Chondrocyte (in vitro differentiated cells): ENCODE measurements at regions not wholly inside any gene's neighbourhood (a gene's known extent, or its start where the extent isn't known, plus 50 kb on each side); places are given as distances from the start of the nearest gene placed in this dataset.

Experiments
- DNase-seq: peaks from one replicate; pipeline ENCODE4 v3.0.0; 2021; ENCODE audit warnings: mixed read lengths, low spot score
- H3K27ac Mint-ChIP-seq: one replicate; pipeline ENCODE4 v1.8.0; 2021; ENCODE audit warnings: mild to moderate bottlenecking, moderate library complexity, mixed read lengths; ENCODE audit not compliant: unreplicated experiment
- H3K27me3 Mint-ChIP-seq: 2 replicates; pipeline ENCODE4 v1.8.0; 2021; ENCODE audit warnings: low read depth, mixed read lengths
- H3K36me3 Mint-ChIP-seq: 2 replicates; pipeline ENCODE4 v1.8.0; 2021; ENCODE audit warnings: low read depth, mixed read lengths
- H3K4me1 Mint-ChIP-seq: 2 replicates; pipeline ENCODE4 v1.8.0; 2021; ENCODE audit warnings: low read depth, mild to moderate bottlenecking, mixed read lengths
- H3K4me3 Mint-ChIP-seq: one replicate; pipeline ENCODE4 v1.8.0; 2021; ENCODE audit warnings: mild to moderate bottlenecking, moderate library complexity, mixed read lengths; ENCODE audit not compliant: unreplicated experiment
- H3K9me3 Mint-ChIP-seq: 2 replicates; pipeline ENCODE4 v1.8.0; 2021; ENCODE audit warnings: low read depth, mixed read lengths
- TF ChIP-seq, protein P1 (sequence below): fragments of 200-600 bp; sonication (generic); IDR thresholded peaks from 2 replicates; pipeline ENCODE4 v1.5.0; 2021; ENCODE audit warnings: antibody characterized with exemption, mild to moderate bottlenecking, moderate library complexity

- no peak overlapping the region for H3K4me3 Mint-ChIP-seq
- H3K27ac Mint-ChIP-seq = no peak overlapping the region
- TF ChIP-seq, protein P1, sequence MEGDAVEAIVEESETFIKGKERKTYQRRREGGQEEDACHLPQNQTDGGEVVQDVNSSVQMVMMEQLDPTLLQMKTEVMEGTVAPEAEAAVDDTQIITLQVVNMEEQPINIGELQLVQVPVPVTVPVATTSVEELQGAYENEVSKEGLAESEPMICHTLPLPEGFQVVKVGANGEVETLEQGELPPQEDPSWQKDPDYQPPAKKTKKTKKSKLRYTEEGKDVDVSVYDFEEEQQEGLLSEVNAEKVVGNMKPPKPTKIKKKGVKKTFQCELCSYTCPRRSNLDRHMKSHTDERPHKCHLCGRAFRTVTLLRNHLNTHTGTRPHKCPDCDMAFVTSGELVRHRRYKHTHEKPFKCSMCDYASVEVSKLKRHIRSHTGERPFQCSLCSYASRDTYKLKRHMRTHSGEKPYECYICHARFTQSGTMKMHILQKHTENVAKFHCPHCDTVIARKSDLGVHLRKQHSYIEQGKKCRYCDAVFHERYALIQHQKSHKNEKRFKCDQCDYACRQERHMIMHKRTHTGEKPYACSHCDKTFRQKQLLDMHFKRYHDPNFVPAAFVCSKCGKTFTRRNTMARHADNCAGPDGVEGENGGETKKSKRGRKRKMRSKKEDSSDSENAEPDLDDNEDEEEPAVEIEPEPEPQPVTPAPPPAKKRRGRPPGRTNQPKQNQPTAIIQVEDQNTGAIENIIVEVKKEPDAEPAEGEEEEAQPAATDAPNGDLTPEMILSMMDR = no peak
- peaks cover 12% of the 10 kb centered on the region for H3K9me3 Mint-ChIP-seq
- no peaks in the 10 kb centered on the region for H3K27me3 Mint-ChIP-seq
- peaks cover 2% of the 10 kb centered on the region for H3K36me3 Mint-ChIP-seq
- no peak for DNase-seq
- H3K4me1 Mint-ChIP-seq = peaks cover 2% of the 10 kb centered on the region
These were observed 114.4 kb downstream of the AASDH start for GRCh38 chr4:56272927-56273326.

DNA sequence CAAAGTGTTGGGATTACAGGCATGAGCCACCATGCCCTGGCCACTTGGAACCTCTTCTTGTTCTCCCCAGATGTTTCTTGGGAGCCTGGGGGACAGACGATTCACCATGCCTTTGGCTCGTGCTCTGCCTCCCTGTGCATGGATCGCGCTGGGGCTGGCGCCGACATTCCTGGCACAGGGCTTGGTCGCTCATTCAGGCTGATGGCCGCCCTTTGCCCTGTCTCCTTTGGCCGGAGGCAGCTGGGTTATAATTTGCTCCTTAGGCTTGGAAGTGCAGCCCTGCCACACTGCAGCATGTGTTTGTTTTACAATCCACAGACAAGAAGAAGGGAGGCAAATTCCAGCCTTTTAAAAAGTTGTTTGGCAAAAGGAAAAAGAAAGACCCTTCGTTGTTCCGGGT is 115.3 kb downstream of the AASDH start:
- TF ChIP-seq, protein P1 = no peak
- H3K27ac Mint-ChIP-seq = no peak overlapping the region
- peaks cover 4% of the 10 kb centered on the region for H3K9me3 Mint-ChIP-seq
- no peak for DNase-seq
- H3K27me3 Mint-ChIP-seq = no peaks in the 10 kb centered on the region
- H3K4me3 Mint-ChIP-seq = no peak overlapping the region
- H3K4me1 Mint-ChIP-seq = peaks cover 2% of the 10 kb centered on the region
- H3K36me3 Mint-ChIP-seq = peaks cover 2% of the 10 kb centered on the region

DNA sequence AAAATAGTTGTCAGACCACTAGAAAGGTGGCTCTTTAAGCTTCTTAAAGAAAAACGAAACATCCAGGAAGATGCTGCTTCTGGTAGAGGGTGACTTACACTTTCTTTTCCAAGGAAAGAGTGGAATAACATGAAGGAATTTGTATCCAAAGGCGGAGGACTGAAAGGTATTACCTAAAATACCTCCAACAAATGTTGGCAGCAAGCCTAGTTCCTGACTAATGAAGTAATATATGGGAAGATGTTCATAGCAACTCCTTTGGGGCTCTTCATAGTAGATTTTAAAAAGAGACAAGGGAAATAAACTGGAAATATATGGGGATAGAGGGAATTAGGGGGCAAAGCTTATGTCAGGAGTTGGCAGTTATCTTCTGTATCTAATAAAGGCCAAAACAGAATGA is 116.2 kb downstream of the AASDH start:
- DNase-seq = no peak
- no peaks in the 10 kb centered on the region for H3K9me3 Mint-ChIP-seq
- TF ChIP-seq, protein P1 = no peak
- H3K4me1 Mint-ChIP-seq = peaks cover 2% of the 10 kb centered on the region
- H3K4me3 Mint-ChIP-seq = no peak overlapping the region
- no peaks in the 10 kb centered on the region for H3K27me3 Mint-ChIP-seq
- H3K36me3 Mint-ChIP-seq = no peaks in the 10 kb centered on the region
- no peak overlapping the region for H3K27ac Mint-ChIP-seq

GRCh38 chr4:56267558-56267957 is 119.7 kb downstream of the AASDH start:
- Mint-ChIP-seq H3K9me3 (peaks cover 8% of the 10 kb centered on the region), H3K4me1 (peaks cover 2% of the 10 kb centered on the region), H3K4me3 (no peak overlapping the region), H3K27me3 (no peaks in the 10 kb centered on the region), H3K27ac (no peak overlapping the region), H3K36me3 (peaks cover 2% of the 10 kb centered on the region)
- TF ChIP-seq, protein P1 = no peak
- no peak for DNase-seq

- H3K9me3 Mint-ChIP-seq = peaks cover 8% of the 10 kb centered on the region
- TF ChIP-seq, protein P1 = no peak
- H3K27me3 Mint-ChIP-seq = no peaks in the 10 kb centered on the region
- no peaks in the 10 kb centered on the region for H3K4me1 Mint-ChIP-seq
- H3K4me3 Mint-ChIP-seq = no peak overlapping the region
- no peak overlapping the region for H3K27ac Mint-ChIP-seq
- DNase-seq = no peak
- peaks cover 2% of the 10 kb centered on the region for H3K36me3 Mint-ChIP-seq
These were observed 122.4 kb downstream of the AASDH start for GRCh38 chr4:56264873-56265272.
